Mesothelial cell of epicardium (in vitro differentiated cells): ENCODE measurements at regions not wholly inside any gene's neighbourhood (a gene's known extent, or its start where the extent isn't known, plus 50 kb on each side); places are given as distances from the start of the nearest gene placed in this dataset.
A peak's percentile ranks its signal among the peaks of the same experiment; 100 is the strongest.

Source experiments
- DNase-seq, 2 experiments: peaks; one replicate each; pipeline ENCODE4 v3.0.0; 2021; ENCODE audit warnings: low spot score in 2 of 2; ENCODE audit not compliant: unreplicated experiment in 2 of 2
- H3K27ac Mint-ChIP-seq: 2 replicates; pipeline ENCODE4 v1.8.0; 2021; ENCODE audit warnings: mixed read lengths
- H3K27me3 Mint-ChIP-seq: 2 replicates; pipeline ENCODE4 v1.8.0; 2021; ENCODE audit warnings: low read depth, mixed read lengths
- H3K36me3 Mint-ChIP-seq: 2 replicates; pipeline ENCODE4 v1.8.0; 2021; ENCODE audit warnings: mixed read lengths
- H3K4me1 Mint-ChIP-seq: 2 replicates; pipeline ENCODE4 v1.8.0; 2021; ENCODE audit warnings: mixed read lengths
- H3K4me3 Mint-ChIP-seq: 2 replicates; pipeline ENCODE4 v1.8.0; 2021; ENCODE audit warnings: mild to moderate bottlenecking, moderate library complexity, mixed read lengths
- H3K9me3 Mint-ChIP-seq: 2 replicates; pipeline ENCODE4 v1.8.0; 2021; ENCODE audit warnings: mixed read lengths
- TF ChIP-seq, protein P1 (sequence below): fragments of 200-600 bp; sonication (generic); IDR thresholded peaks from one replicate; pipeline ENCODE4 v1.5.0; 2021; ENCODE audit warnings: antibody characterized with exemption; ENCODE audit not compliant: unreplicated experiment

DNA sequence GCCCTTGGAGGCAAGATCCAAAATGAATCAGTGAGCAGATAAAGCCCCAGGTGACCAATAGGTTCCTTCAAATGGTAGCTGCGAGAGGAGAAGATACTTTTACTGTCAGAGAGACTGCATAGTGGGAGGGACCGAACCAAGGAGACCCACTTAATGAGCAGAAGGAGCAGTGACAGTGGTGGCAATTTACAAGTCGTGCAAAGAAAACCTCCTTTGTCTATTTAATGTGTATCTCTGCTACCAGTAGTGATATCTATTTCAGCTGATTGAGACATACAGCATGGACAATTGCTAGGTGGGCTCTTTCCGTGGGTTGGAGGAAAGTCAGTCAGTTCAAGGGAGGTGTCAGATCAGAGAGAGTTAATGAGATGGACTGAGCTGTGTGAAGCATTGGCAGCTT is 480.4 kb downstream of the GATA3 start:
- no peak overlapping the region for H3K4me3 Mint-ChIP-seq
- peaks cover 12% of the 10 kb centered on the region for H3K9me3 Mint-ChIP-seq
- peaks cover 23% of the 10 kb centered on the region for H3K27me3 Mint-ChIP-seq
- no peaks in the 10 kb centered on the region for H3K36me3 Mint-ChIP-seq
- peaks cover 22% of the 10 kb centered on the region for H3K4me1 Mint-ChIP-seq
- DNase-seq: no peak
- H3K27ac Mint-ChIP-seq: no peak overlapping the region
- TF ChIP-seq, protein P1, sequence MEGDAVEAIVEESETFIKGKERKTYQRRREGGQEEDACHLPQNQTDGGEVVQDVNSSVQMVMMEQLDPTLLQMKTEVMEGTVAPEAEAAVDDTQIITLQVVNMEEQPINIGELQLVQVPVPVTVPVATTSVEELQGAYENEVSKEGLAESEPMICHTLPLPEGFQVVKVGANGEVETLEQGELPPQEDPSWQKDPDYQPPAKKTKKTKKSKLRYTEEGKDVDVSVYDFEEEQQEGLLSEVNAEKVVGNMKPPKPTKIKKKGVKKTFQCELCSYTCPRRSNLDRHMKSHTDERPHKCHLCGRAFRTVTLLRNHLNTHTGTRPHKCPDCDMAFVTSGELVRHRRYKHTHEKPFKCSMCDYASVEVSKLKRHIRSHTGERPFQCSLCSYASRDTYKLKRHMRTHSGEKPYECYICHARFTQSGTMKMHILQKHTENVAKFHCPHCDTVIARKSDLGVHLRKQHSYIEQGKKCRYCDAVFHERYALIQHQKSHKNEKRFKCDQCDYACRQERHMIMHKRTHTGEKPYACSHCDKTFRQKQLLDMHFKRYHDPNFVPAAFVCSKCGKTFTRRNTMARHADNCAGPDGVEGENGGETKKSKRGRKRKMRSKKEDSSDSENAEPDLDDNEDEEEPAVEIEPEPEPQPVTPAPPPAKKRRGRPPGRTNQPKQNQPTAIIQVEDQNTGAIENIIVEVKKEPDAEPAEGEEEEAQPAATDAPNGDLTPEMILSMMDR: no peak

DNA sequence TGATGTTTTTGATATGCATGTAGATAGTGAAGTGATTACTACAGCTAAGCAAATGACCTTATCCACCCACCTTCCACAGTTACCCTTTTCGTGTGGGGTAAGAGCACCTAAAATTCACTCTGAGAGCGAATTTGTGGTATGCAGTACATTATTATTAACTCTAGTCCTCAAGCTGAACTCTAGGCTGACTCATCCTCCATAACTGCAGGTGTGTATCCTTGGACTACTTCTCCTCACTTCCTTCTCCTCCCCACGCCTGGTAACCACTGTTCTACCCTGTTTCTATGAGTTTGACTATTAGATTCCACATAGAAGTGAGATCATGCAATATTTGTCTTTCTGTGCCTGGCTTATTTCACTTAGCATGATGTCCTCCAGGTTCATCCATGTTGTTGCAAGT is 484.6 kb downstream of the GATA3 start:
- Mint-ChIP-seq H3K27ac (no peak overlapping the region), H3K36me3 (no peaks in the 10 kb centered on the region), H3K4me3 (no peak overlapping the region), H3K27me3 (peaks cover 10% of the 10 kb centered on the region), H3K4me1 (peaks cover 26% of the 10 kb centered on the region), H3K9me3 (peaks cover 14% of the 10 kb centered on the region)
- TF ChIP-seq, protein P1: no peak
- DNase-seq: no peak

DNA sequence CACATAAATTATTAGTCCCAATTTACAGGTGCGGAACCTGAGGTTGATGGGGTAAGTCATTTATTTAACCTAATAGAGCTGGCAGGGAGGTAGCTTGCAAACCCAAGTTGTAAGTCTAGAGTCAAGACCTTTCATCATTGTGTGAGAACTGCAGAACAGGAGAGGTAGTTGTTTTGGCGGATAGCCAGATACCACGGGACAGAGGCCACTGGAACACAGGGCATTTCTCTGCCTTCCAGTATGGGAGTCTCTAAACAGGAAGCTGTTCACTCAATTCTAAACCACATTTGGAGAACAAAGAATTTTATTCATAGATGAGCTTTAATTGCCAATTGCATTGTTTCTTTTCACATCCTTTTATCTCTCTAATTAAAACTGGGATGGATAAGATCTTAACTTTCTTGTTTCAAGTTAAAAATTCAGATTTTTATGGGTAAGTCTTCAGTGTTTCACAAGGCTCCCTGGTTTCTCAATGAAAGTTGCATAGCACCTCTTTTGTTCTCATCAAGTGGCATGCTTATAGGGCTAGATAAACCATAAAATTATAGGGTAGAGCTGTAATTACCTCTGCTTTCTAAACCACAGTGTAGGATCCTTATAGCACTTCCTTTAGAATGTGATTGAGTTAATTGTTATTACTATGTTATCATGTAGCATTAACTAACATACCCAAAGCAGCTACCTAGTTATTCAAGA is 489.0 kb downstream of the GATA3 start:
- Mint-ChIP-seq H3K27ac (no peak overlapping the region), H3K36me3 (peaks cover 3% of the 10 kb centered on the region)

DNA sequence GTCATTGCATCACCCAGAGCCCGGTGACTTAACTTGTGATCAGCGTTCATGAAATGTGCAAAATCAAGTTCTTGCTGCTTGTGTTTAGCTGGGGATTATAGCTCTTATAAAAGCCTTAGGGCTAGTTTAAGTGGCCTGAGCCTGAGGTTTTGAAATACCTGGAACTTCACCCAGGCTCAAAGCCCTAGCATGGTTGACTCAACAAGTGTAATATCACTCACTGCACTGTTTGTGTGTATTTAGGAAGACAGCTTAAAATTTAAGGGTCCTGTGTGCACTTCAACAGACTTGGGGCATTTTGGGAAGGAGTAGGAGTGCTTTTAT is 489.5 kb downstream of the GATA3 start:
- Mint-ChIP-seq H3K27me3 (no peaks in the 10 kb centered on the region), H3K4me1 (peaks cover 18% of the 10 kb centered on the region), H3K27ac (no peak overlapping the region), H3K36me3 (peaks cover 5% of the 10 kb centered on the region), H3K9me3 (peaks cover 39% of the 10 kb centered on the region), H3K4me3 (no peak overlapping the region)
- no peak for DNase-seq
- TF ChIP-seq, protein P1: no peak

More for the DNA sequence above, 489.0 kb downstream of the GATA3 start:
- TF ChIP-seq, protein P1: no peak
- Mint-ChIP-seq H3K4me3 (no peak overlapping the region), H3K9me3 (peaks cover 34% of the 10 kb centered on the region), H3K4me1 (peaks cover 18% of the 10 kb centered on the region), H3K27me3 (no peaks in the 10 kb centered on the region)
- DNase-seq: no peak

DNA sequence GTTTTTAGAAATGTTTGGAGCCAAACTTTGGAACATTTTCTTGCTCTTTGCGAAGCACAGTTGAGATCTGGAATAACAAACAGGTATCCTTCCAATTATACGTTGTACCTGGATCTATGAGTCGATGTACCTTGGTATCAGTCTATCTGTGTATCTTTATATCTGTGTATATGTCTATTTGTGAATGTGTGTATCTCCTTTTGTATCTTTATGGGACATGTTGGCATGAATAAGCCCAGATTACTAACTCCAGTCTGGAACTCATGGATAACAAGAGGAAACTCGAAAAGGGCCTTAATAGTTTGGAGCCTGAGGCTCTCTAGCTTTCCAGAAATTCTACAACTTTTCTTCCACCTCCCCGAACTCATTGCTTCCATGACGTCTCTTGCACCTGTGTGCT is 490.0 kb downstream of the GATA3 start:
- Mint-ChIP-seq H3K36me3 (peaks cover 5% of the 10 kb centered on the region), H3K27ac (no peak overlapping the region), H3K9me3 (peaks cover 39% of the 10 kb centered on the region), H3K27me3 (no peaks in the 10 kb centered on the region), H3K4me1 (peaks cover 18% of the 10 kb centered on the region), H3K4me3 (no peak overlapping the region)
- DNase-seq: no peak
- TF ChIP-seq, protein P1: no peak

DNA sequence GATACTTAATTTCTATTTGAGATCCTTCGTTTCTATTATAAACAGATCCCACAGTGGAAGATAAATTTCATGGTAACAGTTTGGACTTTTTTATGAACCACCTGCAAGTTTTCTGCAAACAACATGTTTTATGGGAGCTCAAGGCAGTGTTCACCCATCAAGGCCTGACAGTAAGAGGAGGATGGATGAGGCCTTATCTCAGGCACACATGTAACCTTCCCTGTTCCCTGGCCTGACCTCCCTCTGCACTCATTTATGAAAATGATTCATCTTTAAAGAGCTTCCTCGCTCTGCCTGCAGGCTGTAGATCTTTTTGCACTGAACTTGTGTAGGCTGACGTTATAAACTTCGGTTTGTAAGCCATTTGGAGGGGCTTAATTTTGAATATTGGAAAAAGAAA is 500.1 kb downstream of the GATA3 start:
- Mint-ChIP-seq H3K9me3 (peaks cover 4% of the 10 kb centered on the region), H3K4me3 (no peak overlapping the region), H3K36me3 (no peaks in the 10 kb centered on the region), H3K27ac (peak overlapping the region; percentile 22), H3K4me1 (peaks cover 37% of the 10 kb centered on the region), H3K27me3 (peaks cover 2% of the 10 kb centered on the region)
- TF ChIP-seq, protein P1: no peak
- no peak for DNase-seq
